Liver (tissue), 3 donors: ENCODE measurements at regions not wholly inside any gene's neighbourhood (a gene's known extent, or its start where the extent isn't known, plus 50 kb on each side); places are given as distances from the start of the nearest gene placed in this dataset.

Experiments
- ATF3 ChIP-seq: IDR thresholded peaks from 2 replicates; pipeline ENCODE4 v1.6.1; 2016; ENCODE audit warnings: antibody characterized with exemption
- CTCF ChIP-seq: fragments of 150-350 bp; IDR thresholded peaks from 2 replicates; pipeline ENCODE4 v1.5.1; 2017; ENCODE audit warnings: improper control_type of control experiment, low read depth, low read length; ENCODE audit not compliant: missing input control
- EGR1 ChIP-seq, 2 donors: IDR thresholded peaks; 2 replicates each; pipeline ENCODE4 v1.6.1; 2016 to 2018; ENCODE audit warnings: antibody characterized with exemption in 2 of 2, low read depth in 2 of 2
- FOXA1 ChIP-seq: IDR thresholded peaks from 2 replicates; pipeline ENCODE4 v1.6.1; 2016; ENCODE audit warnings: antibody characterized with exemption
- GABPA ChIP-seq, 2 donors: IDR thresholded peaks in 1 of 2; conservative IDR thresholded peaks in 1 of 2; 2 replicates each; pipeline ENCODE4 v1.6.1; 2016; ENCODE audit warnings: antibody characterized with exemption in 2 of 2, mild to moderate bottlenecking in 1 of 2, moderate library complexity in 1 of 2
- JUND ChIP-seq, 2 donors: IDR thresholded peaks; 2 replicates each; pipeline ENCODE4 v1.6.1; 2016; ENCODE audit warnings: antibody characterized with exemption in 2 of 2
- MAX ChIP-seq: IDR thresholded peaks from 2 replicates; pipeline ENCODE4 v1.6.1; 2016; ENCODE audit warnings: antibody characterized with exemption
- NR2F2 ChIP-seq: IDR thresholded peaks from 2 replicates; pipeline ENCODE4 v1.6.1; 2016; ENCODE audit warnings: antibody characterized with exemption
- RAD21 ChIP-seq, 2 donors: IDR thresholded peaks; 2 replicates each; pipeline ENCODE4 v1.6.1; 2016; ENCODE audit warnings: antibody characterized with exemption in 2 of 2, mild to moderate bottlenecking in 2 of 2
- REST ChIP-seq: IDR thresholded peaks from 2 replicates; pipeline ENCODE4 v1.6.1; 2016; ENCODE audit warnings: antibody characterized with exemption, mild to moderate bottlenecking
- YY1 ChIP-seq: IDR thresholded peaks from 2 replicates; pipeline ENCODE4 v1.6.1; 2016; ENCODE audit warnings: antibody characterized with exemption, mild to moderate bottlenecking
- ZBTB33 ChIP-seq: IDR thresholded peaks from 2 replicates; pipeline ENCODE4 v1.6.1; 2016; ENCODE audit warnings: antibody characterized with exemption
- donor health status: healthy.
- donor health status: healthy.

GRCh38 chr18:43819873-43820272 lies 542.6 kb upstream of the SYT4 start:
- no peak for TF ChIP-seq JUND (IDR thresholded peaks at IDR 0.05)
- TF ChIP-seq CTCF = no peak
- no peak for TF ChIP-seq MAX
- no peak for TF ChIP-seq ATF3
- no peak for TF ChIP-seq EGR1 (IDR thresholded peaks at IDR 0.05; ENCODE audit: low read depth in 2 of 2)
- no peak for TF ChIP-seq REST
- no peak for TF ChIP-seq NR2F2
- TF ChIP-seq RAD21 (IDR thresholded peaks at IDR 0.05) = no peak
- TF ChIP-seq GABPA (IDR thresholded peaks at IDR 0.05 in 1 of 2, conservative IDR thresholded peaks at IDR 0.05 in 1 of 2) = no peak
- no peak for TF ChIP-seq YY1
- no peak for TF ChIP-seq FOXA1
- TF ChIP-seq ZBTB33 = no peak
